ENCODE measurements at regions not wholly inside any gene's neighbourhood (a gene's known extent, or its start where the extent isn't known, plus 50 kb on each side); places are given as distances from the start of the nearest gene placed in this dataset.

- TF ChIP-seq CTCF (IDR thresholded peaks at IDR 0.05) = no peak
- TF ChIP-seq ZFX (IDR thresholded peaks at IDR 0.05; ENCODE audit: borderline replicate concordance) = no peak
- no peak overlapping the region for H3K27ac ChIP-seq
Observed at GRCh38 chr1:238419209-238419608, 528.5 kb upstream of the ZP4 start.

GRCh38 chr1:238409932-238410331 is 519.2 kb upstream of the ZP4 start:
- no peak for TF ChIP-seq ZFX (IDR thresholded peaks at IDR 0.05; ENCODE audit: borderline replicate concordance)
- TF ChIP-seq CTCF (IDR thresholded peaks at IDR 0.05) = no peak
- H3K27ac ChIP-seq = no peak overlapping the region

DNA sequence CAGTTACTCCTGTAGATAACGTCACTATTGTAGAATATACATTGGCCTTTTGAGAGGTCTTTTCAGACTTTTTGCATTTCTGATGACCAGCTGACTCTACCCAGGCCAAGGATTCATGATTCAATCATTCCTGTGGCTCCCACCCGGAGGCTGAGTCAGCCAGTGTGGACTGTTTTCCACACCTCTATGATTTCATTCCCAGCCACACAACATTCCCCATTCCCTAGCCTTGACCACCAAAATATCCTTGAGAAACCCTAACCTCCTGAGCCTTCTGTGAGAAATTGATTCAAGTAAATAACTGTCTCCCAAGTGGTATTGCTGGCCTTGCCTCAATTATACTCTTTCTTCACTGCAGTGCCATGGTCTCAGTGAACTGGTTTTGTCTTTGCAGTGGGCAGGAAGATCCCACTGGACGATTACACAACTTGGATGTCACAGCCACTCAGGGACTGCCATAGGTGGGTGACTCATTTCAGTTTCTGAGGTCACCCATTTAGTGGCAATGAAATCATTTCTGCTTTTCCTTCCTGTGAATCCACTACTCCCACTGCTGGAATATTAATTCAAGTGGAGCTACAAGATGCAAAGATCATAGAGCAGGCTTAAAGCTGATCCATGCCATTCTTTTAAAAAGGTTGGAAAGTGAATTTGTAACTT is 518.6 kb upstream of the ZP4 start:
- TF ChIP-seq CTCF (IDR thresholded peaks at IDR 0.05) (no peak), ZFX (IDR thresholded peaks at IDR 0.05; ENCODE audit: borderline replicate concordance) (no peak)
- no peak overlapping the region for H3K27ac ChIP-seq

DNA sequence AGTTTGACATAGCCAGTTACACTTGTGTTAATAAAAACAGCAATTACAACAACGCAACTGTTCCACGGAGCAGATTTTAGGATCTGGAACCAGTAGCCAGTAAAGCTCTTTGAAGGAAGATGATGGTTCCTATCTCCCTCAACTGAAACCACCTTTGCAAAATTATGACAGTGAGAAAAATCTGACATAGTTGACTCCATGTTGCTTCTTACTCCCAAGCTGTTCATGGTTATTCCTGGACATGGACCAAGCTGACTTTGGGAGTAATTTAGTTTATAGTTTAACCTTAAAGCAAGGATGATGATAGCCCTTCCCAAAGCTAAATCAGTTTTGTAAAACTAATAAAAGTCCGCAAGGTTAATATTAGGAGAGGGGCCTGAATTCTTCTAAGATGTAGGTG is 518.0 kb upstream of the ZP4 start:
- H3K27ac ChIP-seq = no peak overlapping the region
- TF ChIP-seq ZFX (IDR thresholded peaks at IDR 0.05; ENCODE audit: borderline replicate concordance) = no peak
- TF ChIP-seq CTCF (IDR thresholded peaks at IDR 0.05) = no peak

GRCh38 chr1:238406098-238406860 is 515.6 kb upstream of the ZP4 start:
- no peak overlapping the region for H3K27ac ChIP-seq
- TF ChIP-seq ZFX (IDR thresholded peaks at IDR 0.05; ENCODE audit: borderline replicate concordance) (no peak), CTCF (IDR thresholded peaks at IDR 0.05) (no peak)

DNA sequence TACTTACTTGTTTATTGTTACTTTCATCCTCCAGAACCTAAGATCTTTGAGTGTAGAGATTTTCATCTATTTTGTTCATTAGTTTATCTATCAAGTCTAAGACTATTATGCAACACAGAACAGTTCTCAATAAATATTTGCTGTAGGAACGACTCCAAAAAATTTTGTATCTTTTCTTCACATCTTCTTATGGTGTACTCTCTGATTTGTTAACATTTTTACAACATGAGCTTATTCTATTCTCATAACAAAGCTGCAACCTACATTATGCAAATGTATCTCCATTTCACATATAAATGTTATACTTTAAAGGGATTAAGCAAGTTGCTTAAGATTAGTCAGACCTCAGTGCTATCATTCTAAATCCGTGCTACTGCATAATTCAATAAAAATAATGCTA is 514.2 kb upstream of the ZP4 start:
- H3K27ac ChIP-seq = no peak overlapping the region
- no peak for TF ChIP-seq CTCF (IDR thresholded peaks at IDR 0.05)
- no peak for TF ChIP-seq ZFX (IDR thresholded peaks at IDR 0.05; ENCODE audit: borderline replicate concordance)

GRCh38 chr1:238404481-238404880 is 513.8 kb upstream of the ZP4 start:
- H3K27ac ChIP-seq = no peak overlapping the region
- TF ChIP-seq CTCF (IDR thresholded peaks at IDR 0.05) = no peak
- TF ChIP-seq ZFX (IDR thresholded peaks at IDR 0.05; ENCODE audit: borderline replicate concordance) = no peak

Measured in 22Rv1 (cell line).